AML-193 (cell line): ENCODE measurements at regions not wholly inside any gene's neighbourhood (a gene's known extent, or its start where the extent isn't known, plus 50 kb on each side); places are given as distances from the start of the nearest gene placed in this dataset.

Source experiments
- DNase-seq, 2 experiments: peaks; one replicate each; lab custom pipeline; 2025; lab: John Stamatoyannopoulos, UW

DNA sequence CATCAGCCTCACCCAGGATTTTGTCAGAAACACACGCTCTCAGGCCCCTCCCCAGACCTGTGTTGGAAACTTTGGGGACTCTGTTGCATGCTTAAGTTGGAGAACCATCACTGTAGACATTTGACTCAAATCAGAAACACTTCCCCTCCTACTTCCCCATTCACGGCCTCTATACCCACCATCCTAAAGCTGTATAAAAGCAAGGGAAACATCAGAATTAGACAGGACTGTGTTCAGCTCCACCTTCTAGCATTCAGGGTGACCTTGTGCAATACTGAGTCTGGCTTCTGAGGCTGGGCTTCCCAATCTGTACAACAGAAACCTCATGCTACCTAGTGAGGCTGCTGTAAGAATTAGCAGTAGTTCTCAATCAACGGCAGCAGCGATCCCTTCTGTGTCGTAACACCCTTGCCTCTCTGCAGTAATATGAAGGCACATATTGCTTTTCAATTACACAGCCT lies 252.3 kb downstream of the LY86 start:
- DNase-seq, result peak; percentile 100

DNA sequence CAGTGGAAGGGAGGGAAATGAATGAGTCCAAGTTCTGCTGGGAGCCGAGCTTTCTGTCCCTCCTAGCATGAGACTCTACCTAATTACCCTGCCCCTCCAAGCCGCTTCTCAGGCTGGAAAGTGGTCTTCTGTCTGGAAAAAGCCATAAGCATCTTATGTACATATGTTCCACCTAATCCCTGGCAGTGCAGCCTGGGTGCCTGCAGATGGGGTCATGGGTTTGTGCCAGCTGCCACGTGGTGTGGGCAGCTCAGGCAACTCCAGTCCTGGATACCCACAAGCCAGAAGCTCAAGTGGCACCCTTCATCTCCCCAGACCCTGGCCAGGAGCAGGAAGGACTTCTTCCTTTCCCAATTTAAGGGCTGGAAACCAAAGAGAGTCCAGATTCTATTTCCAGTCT lies 253.1 kb downstream of the LY86 start:
- peak; percentile 24 to 27 for DNase-seq

DNA sequence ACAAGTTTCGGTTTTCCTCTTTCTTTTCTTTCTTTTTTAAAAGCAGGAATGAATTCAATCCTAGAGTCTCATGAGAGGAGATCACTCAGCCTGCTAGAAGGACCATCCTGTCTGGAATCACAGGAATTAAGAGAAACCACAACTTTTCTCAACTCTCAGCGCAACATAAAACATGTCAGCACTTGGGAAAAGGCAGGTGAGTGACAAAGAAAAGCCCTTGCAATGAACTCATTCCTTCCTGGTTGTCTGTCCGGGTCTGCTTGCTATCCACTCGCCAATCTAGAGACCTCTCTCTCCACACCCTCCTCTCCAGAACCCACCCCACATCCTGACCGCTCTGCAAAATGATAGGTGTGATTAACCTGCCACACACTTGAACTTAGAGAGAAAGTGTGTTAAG lies 253.8 kb downstream of the LY86 start:
- no peak for DNase-seq

GRCh38 chr6:6843057-6843627 lies 254.6 kb downstream of the LY86 start:
- no peak for DNase-seq

DNA sequence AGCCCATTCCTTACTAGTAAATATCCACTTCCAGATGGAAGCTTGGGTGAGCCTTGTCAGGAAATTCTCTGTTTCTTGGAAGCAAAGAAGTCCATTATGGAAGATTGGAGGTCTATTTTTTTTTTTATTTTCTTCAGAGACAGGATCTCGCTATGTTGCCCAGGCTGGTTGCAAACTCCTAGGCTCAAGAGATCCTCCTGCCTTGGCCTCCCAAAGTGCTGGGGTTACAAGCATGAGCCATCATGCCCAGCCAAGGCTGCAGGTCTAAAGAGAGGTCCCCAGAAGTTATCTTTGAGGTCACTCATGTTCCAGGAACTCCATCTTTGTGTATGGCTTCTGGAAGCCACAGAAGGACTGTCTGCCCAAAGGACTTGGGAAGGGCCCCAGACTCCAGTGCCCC lies 255.3 kb downstream of the LY86 start:
- DNase-seq, result no peak

GRCh38 chr6:6844530-6844929 lies 256.0 kb downstream of the LY86 start:
- no peak for DNase-seq

GRCh38 chr6:6845603-6846002 lies 257.1 kb downstream of the LY86 start:
- DNase-seq, result no peak

- no peak for DNase-seq
These were observed 259.1 kb downstream of the LY86 start for GRCh38 chr6:6847591-6847990.

GRCh38 chr6:6851059-6851948 lies 256.5 kb upstream of the RREB1 start:
- DNase-seq, result no peak

DNA sequence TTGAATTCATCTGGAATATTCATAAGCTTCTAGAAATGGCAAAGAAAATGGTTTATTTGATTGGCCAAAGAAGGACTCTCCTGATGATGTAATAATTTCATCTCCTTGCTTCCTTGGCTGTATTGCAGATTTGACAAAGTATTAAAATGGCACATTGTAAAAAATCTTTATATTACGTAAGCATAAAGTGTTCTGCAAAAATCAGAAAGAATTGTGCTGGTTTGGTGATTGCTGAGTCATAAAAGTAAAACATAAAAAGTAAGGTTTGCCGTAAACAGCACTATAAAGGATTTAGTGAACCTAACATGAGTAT lies 255.9 kb upstream of the RREB1 start:
- DNase-seq, result no peak

DNA sequence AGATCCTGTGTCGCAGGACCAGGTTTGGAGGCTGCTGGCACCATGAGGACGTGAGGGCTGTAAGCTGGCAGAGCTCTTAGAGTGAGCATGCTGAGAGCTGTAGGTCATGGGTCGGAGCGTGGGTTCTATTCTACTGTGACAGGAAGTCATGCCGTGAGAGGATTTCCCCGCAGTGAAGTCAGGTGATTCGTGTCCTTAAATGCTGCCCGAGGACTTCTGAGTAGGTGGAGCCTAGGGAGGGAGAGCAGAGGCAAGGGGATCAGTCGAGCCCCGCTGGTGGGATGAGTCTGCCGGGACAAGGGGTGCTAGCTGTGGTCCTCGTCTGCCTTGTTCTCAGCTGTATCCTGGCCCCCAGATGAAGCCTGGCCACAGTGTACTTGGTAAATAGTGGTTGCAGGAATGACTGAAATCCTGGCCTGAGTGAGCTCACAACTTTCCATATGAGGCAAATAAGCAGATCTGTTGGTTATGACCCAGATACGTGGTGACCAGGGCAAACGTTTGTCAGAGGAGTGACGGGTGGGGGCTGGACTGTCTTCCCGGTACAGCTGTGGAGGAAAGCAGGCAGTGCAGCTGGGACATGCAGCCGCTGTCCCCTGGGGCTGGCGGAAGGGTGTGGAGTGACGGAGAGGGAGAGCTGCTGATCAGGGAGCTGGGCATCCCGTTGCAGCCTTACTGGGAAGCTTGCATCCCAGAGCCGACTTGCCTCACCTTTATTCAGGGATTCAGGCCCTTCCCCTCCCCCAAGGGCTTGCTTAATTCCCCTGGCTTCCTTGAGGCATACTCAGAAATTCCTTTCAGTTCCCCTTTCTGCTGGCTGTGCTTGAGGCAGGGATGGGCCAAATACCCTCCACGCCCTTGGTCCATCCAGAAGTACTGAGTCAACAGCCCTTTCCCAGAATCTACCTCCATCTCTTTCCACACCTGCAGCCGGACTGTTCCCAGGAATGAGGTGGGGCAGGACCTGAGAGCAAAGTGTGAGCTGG lies 250.9 kb upstream of the RREB1 start:
- DNase-seq, result peak; percentile 39 to 41

DNA sequence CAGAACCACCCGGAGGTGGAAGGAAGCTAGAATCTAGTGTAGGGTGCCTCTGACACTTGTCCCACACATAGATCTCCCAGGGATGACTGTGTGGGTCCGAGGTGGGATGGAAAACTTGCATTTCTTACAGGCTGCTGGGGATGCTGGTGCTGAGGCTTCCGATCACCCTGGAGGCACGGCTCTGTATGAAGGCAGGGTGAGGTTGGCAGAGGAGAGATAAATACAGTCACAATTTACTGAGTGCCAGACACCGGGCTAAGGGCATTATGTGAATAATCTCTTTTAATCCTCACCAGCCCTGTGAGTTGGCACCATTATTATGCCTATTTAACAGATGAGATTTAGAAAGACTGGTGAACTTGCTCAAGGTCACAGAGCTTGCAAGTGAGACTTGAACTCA lies 250.2 kb upstream of the RREB1 start:
- no peak for DNase-seq

GRCh38 chr6:6858533-6858982 lies 249.2 kb upstream of the RREB1 start:
- DNase-seq, result peak; percentile 97 to 98

GRCh38 chr6:6859105-6859504 lies 248.7 kb upstream of the RREB1 start:
- no peak for DNase-seq

- no peak for DNase-seq
These were observed 248.0 kb upstream of the RREB1 start for GRCh38 chr6:6859722-6860121.

DNA sequence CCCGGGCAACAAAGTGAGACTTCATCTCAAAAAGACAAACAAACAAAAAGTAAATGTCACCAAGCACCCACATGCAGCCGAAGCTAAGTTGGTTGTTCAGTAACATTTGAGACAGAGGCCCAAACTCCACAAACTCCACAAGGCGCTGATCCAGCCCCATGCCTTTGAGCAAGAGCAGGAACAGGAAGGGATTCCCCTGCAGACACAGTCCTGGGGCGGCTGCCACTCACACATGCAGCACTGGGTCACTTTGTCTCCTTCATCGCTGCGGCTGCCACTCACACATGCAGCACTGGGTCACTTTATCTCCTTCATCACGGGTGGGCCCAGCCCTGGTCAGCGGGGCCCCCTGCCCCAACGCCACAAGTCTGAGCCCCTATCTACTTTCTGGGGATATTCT lies 246.9 kb upstream of the RREB1 start:
- no peak for DNase-seq

DNA sequence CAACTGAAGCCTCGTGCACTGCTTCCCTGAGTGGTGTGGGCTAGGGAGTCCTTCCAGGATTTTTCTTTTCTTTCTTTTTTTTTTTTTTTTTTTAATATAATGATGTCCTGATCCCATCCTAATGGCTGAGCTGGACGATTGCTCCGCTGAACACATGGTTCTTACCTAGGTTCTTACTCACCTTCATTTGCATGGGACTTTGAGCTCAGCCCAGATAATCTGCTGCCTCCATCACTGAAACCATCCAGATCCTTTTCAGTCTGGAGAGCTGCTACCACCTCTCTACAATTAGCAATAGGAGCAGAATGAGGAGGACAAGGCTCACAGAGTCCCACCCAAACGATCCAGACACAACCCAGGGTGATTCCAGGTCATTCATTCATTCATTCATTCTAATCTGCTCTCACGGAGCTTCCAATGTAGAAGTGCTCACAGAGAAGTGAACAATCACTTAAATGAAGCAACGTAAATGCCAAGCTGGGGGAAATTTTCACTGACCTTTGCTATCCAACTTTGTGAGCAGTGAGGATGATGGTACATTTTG lies 246.3 kb upstream of the RREB1 start:
- DNase-seq, result no peak

GRCh38 chr6:6861995-6862394 lies 245.8 kb upstream of the RREB1 start:
- DNase-seq, result no peak

- DNase-seq, result no peak
These were observed 243.7 kb upstream of the RREB1 start for GRCh38 chr6:6863970-6864639.

- DNase-seq, result peak; percentile 18 to 46
These were observed 242.2 kb upstream of the RREB1 start for GRCh38 chr6:6865611-6866010.

DNA sequence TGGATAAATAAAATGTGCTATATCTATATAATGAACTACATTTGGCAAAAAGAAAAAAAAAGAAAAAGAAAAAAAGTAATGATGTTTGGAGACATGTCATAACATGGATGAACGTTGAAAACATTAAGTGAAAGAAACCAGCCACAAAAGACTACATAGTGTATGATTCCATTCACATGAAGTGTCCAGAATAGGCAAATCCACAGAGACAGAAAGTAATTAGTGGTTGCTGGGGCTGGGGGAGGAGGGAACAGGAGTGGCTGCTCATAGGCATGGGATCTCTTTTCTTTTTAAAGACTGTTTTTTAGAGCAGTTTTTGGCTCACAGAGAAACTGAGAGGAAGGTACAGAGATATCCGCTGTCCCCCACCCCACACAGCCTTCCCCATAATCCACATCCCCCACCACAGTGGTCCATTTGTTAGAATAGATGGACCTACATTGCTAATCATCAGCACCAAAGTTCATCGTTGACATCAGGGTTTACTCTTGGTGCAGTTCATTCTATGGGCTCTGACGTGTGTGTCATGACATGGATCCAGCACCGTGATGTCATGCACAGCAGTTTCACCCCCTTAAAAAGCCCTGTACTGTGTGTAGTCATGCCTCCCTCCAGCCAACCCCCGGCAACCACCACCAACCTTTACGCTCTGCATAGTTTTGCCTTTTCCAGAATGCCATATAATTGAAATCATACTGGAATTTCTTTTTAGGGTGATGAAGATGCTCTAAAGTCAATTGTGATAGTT lies 240.9 kb upstream of the RREB1 start:
- DNase-seq, result no peak
